NCI-H510A treated with DMSO at 0.1 percent for 48 hours (cell line): ENCODE measurements at regions not wholly inside any gene's neighbourhood (a gene's known extent, or its start where the extent isn't known, plus 50 kb on each side); places are given as distances from the start of the nearest gene placed in this dataset.
A peak's percentile ranks its signal among the peaks of the same experiment; 100 is the strongest.

Experiments used
- DNase-seq: peaks from one replicate; lab custom pipeline; 2025; lab: John Stamatoyannopoulos, UW

GRCh38 chr7:106419455-106420182, 134.8 kb upstream of the NAMPT start:
- DNase-seq = peak; percentile 6

GRCh38 chr7:106418526-106418925, 133.7 kb upstream of the NAMPT start:
- DNase-seq = no peak

- DNase-seq = no peak
These were observed 133.3 kb upstream of the NAMPT start for GRCh38 chr7:106418094-106418493.

DNA sequence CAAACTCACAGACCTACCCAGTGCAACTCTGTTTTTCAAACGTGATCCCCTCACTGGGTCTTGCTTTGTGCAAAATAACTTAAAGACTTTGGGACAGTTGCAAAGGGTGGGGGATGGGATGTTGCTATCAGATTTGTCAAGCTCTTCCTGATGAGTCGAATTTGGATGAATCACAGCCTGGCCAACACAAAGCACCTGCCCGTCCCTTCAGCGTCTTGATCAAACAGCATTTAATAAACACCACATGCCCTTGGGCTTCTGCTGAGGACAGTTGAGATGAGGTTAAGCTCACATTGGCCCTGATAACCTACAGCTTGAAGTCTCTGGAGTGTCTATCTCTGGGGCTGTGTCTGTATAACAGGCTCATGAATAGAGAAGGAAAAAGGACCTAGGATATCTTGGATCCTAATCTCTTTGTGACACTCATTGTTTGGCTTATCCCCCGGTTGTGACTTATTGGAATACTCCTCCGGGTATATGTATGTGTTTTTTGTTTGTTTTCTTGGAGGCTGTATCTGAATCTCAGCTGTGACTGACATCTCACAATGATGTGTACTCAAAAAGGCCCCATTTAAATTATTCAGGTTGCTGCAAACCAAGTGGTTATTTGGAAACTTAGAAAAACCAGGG, 132.6 kb upstream of the NAMPT start:
- DNase-seq = no peak

DNA sequence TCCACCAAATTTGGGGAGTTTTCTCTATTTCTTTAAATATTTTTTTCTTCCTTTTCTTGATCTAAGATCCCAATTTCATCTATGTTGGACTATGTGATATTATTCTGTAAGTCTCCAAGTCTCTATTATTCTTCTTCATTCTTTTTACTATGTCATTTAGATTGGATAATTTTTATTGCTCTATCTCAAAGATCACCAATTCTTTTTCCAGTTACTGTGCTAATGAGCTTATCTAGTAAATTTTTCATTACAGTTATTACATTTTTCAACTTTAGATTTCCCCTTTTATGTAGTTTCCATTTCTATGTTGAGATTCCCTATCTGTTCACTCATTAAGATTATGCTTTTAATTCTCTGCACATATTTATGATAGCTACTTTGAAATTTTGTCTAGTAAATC, 131.6 kb upstream of the NAMPT start:
- no peak for DNase-seq

DNA sequence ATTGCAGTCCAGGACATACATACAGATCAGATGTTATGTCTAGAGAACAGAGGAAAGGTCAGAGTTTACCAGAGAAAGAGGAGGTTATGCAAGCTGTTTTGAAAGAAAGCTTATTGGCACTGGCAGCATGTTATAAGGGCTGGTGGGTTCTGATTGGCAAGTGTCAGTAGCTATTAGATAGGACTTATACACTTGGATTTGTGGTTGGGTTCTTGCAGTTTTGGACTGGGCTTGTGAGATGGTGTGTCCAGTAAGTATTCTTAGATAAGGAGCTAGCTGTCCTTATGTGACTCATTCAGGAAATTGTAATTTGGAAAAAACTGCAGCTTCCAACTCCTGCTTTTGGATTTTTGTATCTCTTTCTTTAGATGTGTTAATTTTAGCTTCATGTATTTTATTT, 130.7 kb upstream of the NAMPT start:
- DNase-seq = no peak

- DNase-seq = no peak
These were observed 128.7 kb upstream of the NAMPT start for GRCh38 chr7:106413446-106413845.

DNA sequence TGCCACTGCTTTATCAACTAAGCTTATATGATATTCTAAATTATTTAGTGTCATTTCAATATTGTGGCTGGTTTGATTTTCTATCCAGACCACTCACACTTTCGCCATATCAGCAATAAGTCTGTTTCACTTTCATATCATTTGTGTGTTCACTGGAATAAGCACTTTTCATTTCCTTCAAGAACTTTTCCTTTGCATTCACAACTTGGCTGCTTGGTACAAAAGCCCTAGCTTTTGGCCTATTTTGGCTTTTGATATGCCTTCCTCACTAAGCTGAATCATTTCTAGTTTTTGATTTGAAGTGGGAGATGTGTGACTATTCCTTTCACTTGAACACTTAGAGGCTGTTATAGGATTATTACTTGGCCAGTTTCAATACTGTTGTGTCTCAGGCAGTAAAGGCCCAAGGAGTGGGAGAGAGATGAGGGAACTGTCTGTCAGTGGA, 120.9 kb upstream of the NAMPT start:
- no peak for DNase-seq

- no peak for DNase-seq
These were observed 118.1 kb upstream of the NAMPT start for GRCh38 chr7:106402898-106403297.

DNA sequence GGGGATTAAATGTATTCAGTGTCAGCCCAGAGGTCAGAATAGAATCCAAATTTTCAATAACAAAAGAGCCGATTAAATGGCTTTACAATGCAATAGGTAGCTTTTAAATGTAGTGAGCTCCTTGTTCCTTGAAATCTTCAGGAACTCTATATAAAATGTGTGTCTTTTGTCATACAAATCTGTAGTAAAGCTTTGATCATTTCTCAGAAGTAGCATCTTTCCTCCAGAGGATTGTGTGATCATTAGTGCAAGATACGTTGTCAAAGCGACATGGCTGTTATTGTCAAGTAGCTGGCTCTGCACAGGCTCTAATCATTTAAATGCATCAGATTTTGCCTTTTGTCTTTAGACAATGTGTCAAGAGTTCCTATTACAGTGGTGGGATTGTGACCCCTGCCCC, 116.1 kb upstream of the NAMPT start:
- no peak for DNase-seq

DNA sequence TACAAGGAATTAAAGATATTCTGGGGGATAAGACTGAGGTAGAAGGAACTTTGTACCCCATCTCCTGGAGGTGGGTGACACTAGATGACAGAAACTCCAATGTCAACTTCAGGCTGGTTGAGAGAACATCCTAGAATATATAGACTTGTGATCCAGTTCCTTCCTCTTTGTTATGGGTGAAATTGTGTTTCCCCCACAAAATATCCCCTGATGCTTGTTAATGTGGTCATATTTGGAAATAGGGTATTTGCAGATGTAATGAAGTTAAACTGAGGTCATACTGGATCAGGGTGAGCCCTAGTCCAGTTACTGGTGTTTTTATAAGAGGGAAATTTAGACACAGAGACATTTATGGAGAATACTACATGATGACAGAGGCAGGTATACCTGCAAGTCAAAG, 114.0 kb upstream of the NAMPT start:
- DNase-seq = no peak

GRCh38 chr7:106397994-106398393, 113.2 kb upstream of the NAMPT start:
- DNase-seq = no peak

DNA sequence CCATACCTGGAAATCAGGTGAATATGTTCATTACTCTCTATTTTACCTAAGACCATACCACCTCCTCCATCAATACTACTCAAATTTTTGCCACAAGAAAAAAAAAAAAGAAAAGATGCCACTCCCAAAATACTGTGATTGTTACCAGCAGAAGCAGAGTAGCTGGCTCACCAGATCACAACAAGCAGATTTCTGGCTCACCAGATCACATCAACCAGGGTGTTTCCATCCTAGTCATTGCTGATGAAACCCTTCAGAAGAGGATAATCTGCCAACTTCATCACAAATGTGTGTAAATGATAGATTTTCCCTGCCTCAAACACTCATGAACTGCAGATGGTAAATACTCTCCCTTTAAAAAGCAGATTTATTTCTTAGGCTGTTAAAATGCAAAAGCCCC, 109.7 kb upstream of the NAMPT start:
- no peak for DNase-seq

DNA sequence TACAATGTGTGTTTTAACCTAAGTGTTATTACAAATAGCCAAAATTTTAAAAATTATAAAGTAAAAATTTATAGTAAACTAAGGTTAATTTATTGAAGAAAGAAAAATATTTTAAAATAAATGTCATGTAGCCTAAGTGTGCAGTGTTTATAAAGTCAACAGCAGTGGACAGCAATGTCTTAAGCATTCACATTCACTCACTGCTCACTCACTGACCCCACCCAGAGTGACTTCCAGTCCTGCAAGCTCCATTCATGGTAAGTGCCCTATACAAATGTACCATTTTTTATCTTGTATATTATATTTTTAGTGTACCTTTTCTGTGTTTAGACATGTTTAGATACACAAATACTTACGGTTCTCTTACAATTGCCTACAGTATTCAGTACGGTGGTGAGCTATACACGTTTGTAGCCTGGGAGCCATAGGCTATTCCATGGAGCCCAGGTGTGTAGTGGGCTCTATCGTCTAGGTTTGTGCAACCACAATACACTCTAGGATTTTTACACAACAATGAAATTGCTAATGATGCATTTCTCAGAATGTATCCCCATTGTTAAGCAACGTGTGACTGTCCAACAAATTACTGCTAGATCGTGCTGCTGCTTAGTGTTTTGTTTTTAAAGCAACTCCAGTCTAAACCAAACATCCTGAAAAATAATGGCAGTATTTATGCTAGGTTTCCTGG, 108.9 kb upstream of the NAMPT start:
- no peak for DNase-seq

DNA sequence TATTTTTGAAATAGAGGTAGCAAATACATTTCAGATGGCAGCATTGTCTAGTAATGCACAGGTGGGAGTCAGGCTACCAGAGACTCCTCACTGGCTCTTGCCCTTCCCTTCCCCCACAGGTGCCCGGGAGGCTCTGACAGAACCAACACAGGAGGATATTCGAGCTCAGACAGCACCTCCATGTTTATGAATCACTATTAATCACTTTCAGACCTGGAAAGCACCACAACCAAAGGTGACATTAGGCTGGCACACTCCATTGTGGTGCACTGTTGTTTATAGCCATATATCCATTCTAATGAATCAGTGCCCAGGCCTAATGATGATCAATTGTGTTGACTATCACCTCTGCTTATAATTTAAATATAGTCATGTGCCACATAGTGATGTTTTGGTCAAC, 107.8 kb upstream of the NAMPT start:
- no peak for DNase-seq

DNA sequence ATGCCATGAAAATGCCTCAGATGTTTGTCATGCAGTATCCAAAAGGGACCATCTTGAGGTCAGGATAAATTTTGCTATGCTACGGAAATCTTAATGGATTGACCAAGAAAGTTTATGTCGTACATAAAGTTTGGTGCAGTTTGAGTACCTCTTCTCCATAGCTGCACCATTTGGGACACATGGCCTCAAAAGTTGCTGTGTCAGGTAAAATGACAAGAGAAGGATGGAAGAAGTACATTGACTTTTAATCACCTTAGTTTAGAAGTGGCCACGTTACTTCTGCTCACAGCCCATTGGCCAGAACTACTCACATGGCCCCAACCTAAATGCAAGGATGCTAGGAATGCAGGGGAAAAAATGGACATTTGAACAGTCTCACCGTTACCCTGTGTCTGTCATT, 107.4 kb upstream of the NAMPT start:
- DNase-seq = no peak

DNA sequence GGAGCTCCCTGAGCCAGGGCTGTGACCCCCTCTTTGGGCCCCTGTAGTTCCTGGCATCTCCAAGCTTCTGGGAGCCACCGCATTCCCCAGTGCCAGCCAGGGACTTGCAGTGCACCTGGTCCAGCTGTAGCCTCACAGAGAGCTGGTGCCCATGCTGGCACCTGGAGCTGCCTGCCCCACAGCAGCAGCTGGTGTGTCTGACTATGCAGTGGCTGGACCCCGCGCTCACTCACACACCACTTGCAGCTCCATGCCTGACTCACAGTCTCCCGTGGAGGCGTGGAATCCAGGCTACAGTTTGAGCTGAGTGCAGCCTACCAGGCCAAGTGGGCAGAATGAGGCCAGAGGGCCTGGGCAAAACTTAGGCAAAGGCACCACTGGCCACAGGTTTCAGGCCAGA, 102.2 kb upstream of the NAMPT start:
- no peak for DNase-seq

GRCh38 chr7:106384373-106384772, 99.6 kb upstream of the NAMPT start:
- DNase-seq = no peak

- DNase-seq = no peak
These were observed 98.1 kb upstream of the NAMPT start for GRCh38 chr7:106382929-106383328.

GRCh38 chr7:106382129-106382528, 97.3 kb upstream of the NAMPT start:
- no peak for DNase-seq

DNA sequence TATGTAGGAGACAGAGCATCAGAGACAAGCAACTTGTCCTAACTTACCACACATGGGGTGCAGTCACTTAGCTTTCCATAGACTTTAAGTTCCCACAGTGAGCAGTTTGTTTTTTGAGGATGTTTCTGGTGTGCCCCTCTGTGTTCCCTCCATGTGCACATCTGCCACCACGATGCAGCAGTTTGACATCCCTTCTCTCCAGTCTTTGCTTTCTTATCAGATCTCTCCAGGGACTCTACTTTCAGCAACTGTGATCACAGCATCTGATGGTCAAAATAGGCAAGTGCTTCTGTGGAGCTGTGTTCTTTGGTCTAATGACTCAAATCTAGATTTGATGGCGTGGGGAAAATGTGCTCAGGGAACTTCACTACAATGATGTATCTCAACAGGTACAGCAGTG, 96.5 kb upstream of the NAMPT start:
- no peak for DNase-seq

GRCh38 chr7:106377847-106378361, 93.1 kb upstream of the NAMPT start:
- DNase-seq = no peak
